ENCODE measurements at regions not wholly inside any gene's neighbourhood (a gene's known extent, or its start where the extent isn't known, plus 50 kb on each side); places are given as distances from the start of the nearest gene placed in this dataset.

GRCh38 chr5:158393457-158393856 lies 534.5 kb upstream of the CLINT1 start:
- no peaks in the 10 kb centered on the region for H4K20me1 ChIP-seq (ENCODE audit: insufficient read depth, low read length)
- in situ Hi-C loops (cut with HindIII; ENCODE audit: extremely low pct_ligation_motif_present, low pct_unique_long_range_greater_than_20kb), result no loop called here
- H3K36me3 ChIP-seq (replicated peaks in 1 of 2; ENCODE audit: control insufficient read depth in 1 of 2, insufficient read depth in 2 of 2, low read length in 2 of 2), result no peaks in the 10 kb centered on the region
- H3K27ac ChIP-seq (ENCODE audit: extremely low read length, insufficient read depth, low read length), result no peak overlapping the region
- H3K4me1 ChIP-seq (ENCODE audit: insufficient read depth, low read length), result peaks cover 12% of the 10 kb centered on the region
- no peak overlapping the region for H3K9ac ChIP-seq (ENCODE audit: insufficient read depth, low read depth, low read length)
- no peak for TF ChIP-seq ZNF138 (CRISPR knock-in tag; IDR thresholded peaks at IDR 0.05; ENCODE audit: low read depth)
- TF ChIP-seq, protein P1, sequence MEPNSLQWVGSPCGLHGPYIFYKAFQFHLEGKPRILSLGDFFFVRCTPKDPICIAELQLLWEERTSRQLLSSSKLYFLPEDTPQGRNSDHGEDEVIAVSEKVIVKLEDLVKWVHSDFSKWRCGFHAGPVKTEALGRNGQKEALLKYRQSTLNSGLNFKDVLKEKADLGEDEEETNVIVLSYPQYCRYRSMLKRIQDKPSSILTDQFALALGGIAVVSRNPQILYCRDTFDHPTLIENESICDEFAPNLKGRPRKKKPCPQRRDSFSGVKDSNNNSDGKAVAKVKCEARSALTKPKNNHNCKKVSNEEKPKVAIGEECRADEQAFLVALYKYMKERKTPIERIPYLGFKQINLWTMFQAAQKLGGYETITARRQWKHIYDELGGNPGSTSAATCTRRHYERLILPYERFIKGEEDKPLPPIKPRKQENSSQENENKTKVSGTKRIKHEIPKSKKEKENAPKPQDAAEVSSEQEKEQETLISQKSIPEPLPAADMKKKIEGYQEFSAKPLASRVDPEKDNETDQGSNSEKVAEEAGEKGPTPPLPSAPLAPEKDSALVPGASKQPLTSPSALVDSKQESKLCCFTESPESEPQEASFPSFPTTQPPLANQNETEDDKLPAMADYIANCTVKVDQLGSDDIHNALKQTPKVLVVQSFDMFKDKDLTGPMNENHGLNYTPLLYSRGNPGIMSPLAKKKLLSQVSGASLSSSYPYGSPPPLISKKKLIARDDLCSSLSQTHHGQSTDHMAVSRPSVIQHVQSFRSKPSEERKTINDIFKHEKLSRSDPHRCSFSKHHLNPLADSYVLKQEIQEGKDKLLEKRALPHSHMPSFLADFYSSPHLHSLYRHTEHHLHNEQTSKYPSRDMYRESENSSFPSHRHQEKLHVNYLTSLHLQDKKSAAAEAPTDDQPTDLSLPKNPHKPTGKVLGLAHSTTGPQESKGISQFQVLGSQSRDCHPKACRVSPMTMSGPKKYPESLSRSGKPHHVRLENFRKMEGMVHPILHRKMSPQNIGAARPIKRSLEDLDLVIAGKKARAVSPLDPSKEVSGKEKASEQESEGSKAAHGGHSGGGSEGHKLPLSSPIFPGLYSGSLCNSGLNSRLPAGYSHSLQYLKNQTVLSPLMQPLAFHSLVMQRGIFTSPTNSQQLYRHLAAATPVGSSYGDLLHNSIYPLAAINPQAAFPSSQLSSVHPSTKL (CRISPR knock-in tag; IDR thresholded peaks at IDR 0.05), result 0 out of 2 replicates have a peak, but pooled peaks have one; percentile 9
- TF ChIP-seq RXRB (CRISPR knock-in tag; IDR thresholded peaks at IDR 0.05; ENCODE audit: borderline replicate concordance), result peak; percentile 20; the same call in 1 of the 2 replicates
- no peak for TF ChIP-seq ZNF530 (CRISPR knock-in tag; IDR thresholded peaks at IDR 0.05; ENCODE audit: low read depth)
- 0 out of 2 replicates have a peak, but pooled peaks have one; percentile 33 for TF ChIP-seq AHDC1 (CRISPR knock-in tag; IDR thresholded peaks at IDR 0.05; ENCODE audit: borderline replicate concordance)
- TF ChIP-seq HNF4A (CRISPR knock-in tag; IDR thresholded peaks at IDR 0.05), result peak; percentile 37; the same call in 1 of the 2 replicates
- no peaks in the 10 kb centered on the region for H3K79me2 ChIP-seq (ENCODE audit: insufficient read depth, low read length)
- no peak overlapping the region for H2AFZ ChIP-seq (ENCODE audit: low read length)
- DNase-seq (ENCODE audit: low spot score) (no peak), FAIRE-seq (no peak), ATAC-seq (no peak)
- peaks cover 11% of the 10 kb centered on the region for H3K9me3 ChIP-seq (ENCODE audit: low read length)
- BruUV-seq (replicated peaks), result no TSS peak
- POLR2A ChIA-PET, result no interaction called here
- intact Hi-C loops (cut with micrococcal nuclease; ENCODE audit: unreplicated experiment), result no loop called here
- 0% methylated on average over 3 of the region's 3 CpGs for WGBS (ENCODE audit: low lambda C conversion rate)
- H3K4me2 ChIP-seq (ENCODE audit: low read depth, low read length), result no peak overlapping the region
- CTCF ChIA-PET (ENCODE audit: low intra/inter-chr PET ratio, low total read pairs), result no interaction called here
- no peak overlapping the region for H3K4me3 ChIP-seq (replicated peaks in 1 of 3; ENCODE audit: insufficient read depth in 1 of 3, low read depth in 2 of 3, low read length in 3 of 3)
- H3K27me3 ChIP-seq (ENCODE audit: control insufficient read depth in 1 of 2, insufficient read depth in 2 of 2, low read length in 2 of 2), result no peaks in the 10 kb centered on the region
